Upper lobe of right lung (tissue), 1 donor: ENCODE measurements at regions not wholly inside any gene's neighbourhood (a gene's known extent, or its start where the extent isn't known, plus 50 kb on each side); places are given as distances from the start of the nearest gene placed in this dataset.

ENCODE experiments used
- ATAC-seq: fragments of 200-7000 bp; cut with Tn5 transposase; one replicate; pipeline ENCODE4 v1.9.1; 2020; ENCODE audit warnings: mild to moderate bottlenecking, moderate library complexity
- DNase-seq: peaks from one replicate; pipeline ENCODE4 v3.0.0-alpha.2; 2020
- H3K27ac ChIP-seq: fragments of 200-600 bp; one replicate; pipeline ENCODE4 v1.8.0; 2022
- H3K27me3 ChIP-seq: fragments of 200-600 bp; one replicate; pipeline ENCODE4 v1.8.0; 2022; ENCODE audit warnings: mild to moderate bottlenecking
- H3K36me3 ChIP-seq: fragments of 200-600 bp; one replicate; pipeline ENCODE4 v1.8.0; 2022
- H3K4me1 ChIP-seq: fragments of 200-600 bp; one replicate; pipeline ENCODE4 v1.8.0; 2022
- H3K4me3 ChIP-seq: fragments of 200-600 bp; one replicate; pipeline ENCODE4 v1.8.0; 2022; ENCODE audit warnings: mild to moderate bottlenecking
- H3K9me3 ChIP-seq: fragments of 200-600 bp; one replicate; pipeline ENCODE4 v1.8.0; 2022
- CTCF ChIP-seq: fragments of 200-600 bp; IDR thresholded peaks from one replicate; pipeline ENCODE4 v1.8.0; 2022; ENCODE audit warnings: antibody characterized with exemption
- intact Hi-C: fragments of 100-400 bp; cut with DNase I; formaldehyde crosslinking; loops from one replicate; pipeline ENCODE4 v1.11.0; 2022
- donor health status: DM: no; HTN: yes; CAD: no; lungs with severe emphysema.

GRCh38 chr10:78516756-78517155, 483.1 kb downstream of the RPS24 start:
- Histone ChIP-seq H3K4me1 (no peaks in the 10 kb centered on the region), H3K4me3 (no peak overlapping the region), H3K27ac (no peak overlapping the region), H3K27me3 (no peaks in the 10 kb centered on the region), H3K36me3 (no peaks in the 10 kb centered on the region), H3K9me3 (no peaks in the 10 kb centered on the region)
- no peak for DNase-seq
- intact Hi-C loops: no loop called here
- ATAC-seq: no peak
- no peak for TF ChIP-seq CTCF

- H3K4me1 ChIP-seq: no peaks in the 10 kb centered on the region
- TF ChIP-seq CTCF: no peak
- DNase-seq: no peak
- H3K36me3 ChIP-seq: no peaks in the 10 kb centered on the region
- H3K27me3 ChIP-seq: no peaks in the 10 kb centered on the region
- ATAC-seq: no peak
- H3K4me3 ChIP-seq: no peak overlapping the region
- intact Hi-C loops: no loop called here
- H3K27ac ChIP-seq: no peak overlapping the region
- no peaks in the 10 kb centered on the region for H3K9me3 ChIP-seq
Measured at GRCh38 chr10:78518224-78518623, 484.6 kb downstream of the RPS24 start.

- Histone ChIP-seq H3K4me3 (no peak overlapping the region), H3K36me3 (no peaks in the 10 kb centered on the region), H3K9me3 (no peaks in the 10 kb centered on the region), H3K27me3 (no peaks in the 10 kb centered on the region), H3K27ac (no peak overlapping the region), H3K4me1 (no peaks in the 10 kb centered on the region)
- intact Hi-C loops: no loop called here
- ATAC-seq (no peak), DNase-seq (no peak)
- TF ChIP-seq CTCF: no peak
Measured at GRCh38 chr10:78520737-78521430, 487.2 kb downstream of the RPS24 start.

GRCh38 chr10:78523453-78523852, 489.8 kb downstream of the RPS24 start:
- no peaks in the 10 kb centered on the region for H3K9me3 ChIP-seq
- TF ChIP-seq CTCF: no peak
- no peaks in the 10 kb centered on the region for H3K27me3 ChIP-seq
- ATAC-seq: no peak
- no peak for DNase-seq
- H3K27ac ChIP-seq: no peak overlapping the region
- H3K36me3 ChIP-seq: no peaks in the 10 kb centered on the region
- H3K4me1 ChIP-seq: no peaks in the 10 kb centered on the region
- intact Hi-C loops: no loop called here
- no peak overlapping the region for H3K4me3 ChIP-seq

GRCh38 chr10:78524342-78524741, 490.7 kb downstream of the RPS24 start:
- DNase-seq (no peak), ATAC-seq (no peak)
- intact Hi-C loops: no loop called here
- Histone ChIP-seq H3K36me3 (no peaks in the 10 kb centered on the region), H3K4me3 (no peak overlapping the region), H3K27me3 (no peaks in the 10 kb centered on the region), H3K27ac (no peak overlapping the region), H3K9me3 (no peaks in the 10 kb centered on the region), H3K4me1 (no peaks in the 10 kb centered on the region)
- no peak for TF ChIP-seq CTCF

GRCh38 chr10:78524941-78525340, 491.3 kb downstream of the RPS24 start:
- no peak for DNase-seq

More at GRCh38 chr10:78524941-78525340, 491.3 kb downstream of the RPS24 start:
- Histone ChIP-seq H3K27ac (no peak overlapping the region), H3K27me3 (no peaks in the 10 kb centered on the region), H3K36me3 (no peaks in the 10 kb centered on the region), H3K4me3 (no peak overlapping the region), H3K9me3 (no peaks in the 10 kb centered on the region), H3K4me1 (no peaks in the 10 kb centered on the region)
- no peak for TF ChIP-seq CTCF
- intact Hi-C loops: no loop called here
- ATAC-seq: no peak
